Panc1 (cell line): ENCODE measurements at regions not wholly inside any gene's neighbourhood (a gene's known extent, or its start where the extent isn't known, plus 50 kb on each side); places are given as distances from the start of the nearest gene placed in this dataset.

ENCODE experiments used
- ATAC-seq: fragments of 200-7000 bp; cut with Tn5 transposase; 2 replicates; pipeline ENCODE4 v1.9.1; 2020; ENCODE audit warnings: mild to moderate bottlenecking, moderate library complexity
- BruUV-seq: library from RNA; stranded (reverse); fragments of 400-500 nt; replicated peaks from 2 replicates; lab custom pipeline; 2021; lab: Mats Ljungman, UMichigan
- CTCF ChIA-PET: fragments of 300-600 bp; sonication (Branson Sonifier 250); formaldehyde crosslinking; loops from one replicate; lab custom pipeline; 2022; ENCODE audit warnings: antibody characterized with exemption; lab: Charles Lee
- POLR2A ChIA-PET: fragments of 300-600 bp; sonication (Branson Sonifier 250); formaldehyde crosslinking; loops from one replicate; lab custom pipeline; 2022; ENCODE audit warnings: antibody characterized with exemption; lab: Charles Lee
- DNase-seq: peaks from one replicate; pipeline ENCODE4 v3.0.0-alpha.2; 2010; ENCODE audit warnings: low read depth, low spot score
- H3K27ac ChIP-seq: 2 replicates; pipeline ENCODE4 v1.5.1; 2011; ENCODE audit warnings: mild to moderate bottlenecking, low read length, inconsistent platforms
- H3K27me3 ChIP-seq: fragments of 200-500 bp; sonication (Bioruptor generic); 2 replicates; pipeline ENCODE4 v1.6.0; 2014; ENCODE audit warnings: low read length, inconsistent platforms; ENCODE audit not compliant: control insufficient read depth, insufficient read depth
- H3K36me3 ChIP-seq: fragments of 200-500 bp; sonication (Bioruptor generic); 2 replicates; pipeline ENCODE4 v1.5.1; 2014; ENCODE audit warnings: inconsistent platforms, mild to moderate bottlenecking, low read length, moderate library complexity; ENCODE audit not compliant: control insufficient read depth, insufficient read depth
- H3K4me1 ChIP-seq: 2 replicates; pipeline ENCODE4 v1.5.1; 2011; ENCODE audit warnings: inconsistent platforms, mild to moderate bottlenecking, low read length, moderate library complexity; ENCODE audit not compliant: control insufficient read depth, insufficient read depth
- H3K4me3 ChIP-seq, 2 experiments: 2 replicates each; pipeline ENCODE4 v1.5.1; 2011 to 2012; ENCODE audit warnings: low read depth in 2 of 2, low read length in 2 of 2, mild to moderate bottlenecking in 2 of 2, inconsistent platforms in 1 of 2, moderate library complexity in 1 of 2
- H3K9me3 ChIP-seq: fragments of 200-500 bp; sonication (Bioruptor generic); 2 replicates; pipeline ENCODE4 v1.5.1; 2014; ENCODE audit warnings: low read depth, mild to moderate bottlenecking, inconsistent platforms, low read length, moderate library complexity; ENCODE audit not compliant: control insufficient read depth, insufficient read depth
- POLR2AphosphoS5 ChIP-seq: IDR thresholded peaks from 2 replicates; pipeline ENCODE4 v1.6.1; 2012; ENCODE audit warnings: mild to moderate bottlenecking, low read depth, low read length, moderate library complexity
- SIN3A ChIP-seq: IDR thresholded peaks from 2 replicates; pipeline ENCODE4 v1.6.1; 2012; ENCODE audit warnings: low read depth, mild to moderate bottlenecking, low read length, moderate library complexity, borderline replicate concordance; ENCODE audit not compliant: insufficient read depth
- TCF7L2 ChIP-seq: IDR thresholded peaks from 2 replicates; pipeline ENCODE4 v1.6.1; 2011; ENCODE audit warnings: mild to moderate bottlenecking, low read depth, low read length, inconsistent platforms
- in situ Hi-C: cut with HindIII; loops from 2 replicates; pipeline ENCODE4 v1.10.0; 2016; ENCODE audit warnings: low sequenced_read_pairs, low pct_unique_long_range_greater_than_20kb
- intact Hi-C: fragments of 100-400 bp; cut with micrococcal nuclease; formaldehyde crosslinking; loops from one replicate; pipeline ENCODE4 v1.10.0; 2022; ENCODE audit not compliant: unreplicated experiment
- TF ChIP-seq, protein P1 (sequence below): fragments of 450-650 bp; IDR thresholded peaks from 2 replicates; pipeline ENCODE4 v1.5.1; 2017; ENCODE audit warnings: mild to moderate bottlenecking
- TF ChIP-seq, protein P2 (sequence below), 2 experiments: IDR thresholded peaks; 2 replicates each; pipeline ENCODE4 v1.6.1; 2011 to 2012; ENCODE audit warnings: low read depth in 2 of 2, control low read depth in 1 of 2, low read length in 1 of 2, mild to moderate bottlenecking in 1 of 2, moderate library complexity in 1 of 2; ENCODE audit not compliant: insufficient read depth in 1 of 2

DNA sequence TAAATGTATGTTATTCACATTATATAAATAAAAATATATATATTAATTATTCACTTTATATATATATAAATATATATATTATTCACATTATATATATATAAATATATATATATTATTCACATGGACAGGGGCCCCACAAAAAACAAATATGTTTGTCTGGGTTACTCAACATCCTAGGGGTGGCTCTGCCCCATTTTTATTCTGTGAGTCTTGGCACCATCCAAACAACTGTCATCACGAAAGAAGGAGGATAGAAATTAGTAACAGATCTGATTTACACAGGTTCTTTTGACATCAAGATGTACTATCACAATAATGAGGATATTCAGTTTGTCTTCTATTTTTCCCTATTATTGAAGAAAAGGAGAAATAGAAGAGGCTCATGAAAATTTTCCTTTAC lies 187.3 kb downstream of the GPX5 start:
- TF ChIP-seq, protein P1, sequence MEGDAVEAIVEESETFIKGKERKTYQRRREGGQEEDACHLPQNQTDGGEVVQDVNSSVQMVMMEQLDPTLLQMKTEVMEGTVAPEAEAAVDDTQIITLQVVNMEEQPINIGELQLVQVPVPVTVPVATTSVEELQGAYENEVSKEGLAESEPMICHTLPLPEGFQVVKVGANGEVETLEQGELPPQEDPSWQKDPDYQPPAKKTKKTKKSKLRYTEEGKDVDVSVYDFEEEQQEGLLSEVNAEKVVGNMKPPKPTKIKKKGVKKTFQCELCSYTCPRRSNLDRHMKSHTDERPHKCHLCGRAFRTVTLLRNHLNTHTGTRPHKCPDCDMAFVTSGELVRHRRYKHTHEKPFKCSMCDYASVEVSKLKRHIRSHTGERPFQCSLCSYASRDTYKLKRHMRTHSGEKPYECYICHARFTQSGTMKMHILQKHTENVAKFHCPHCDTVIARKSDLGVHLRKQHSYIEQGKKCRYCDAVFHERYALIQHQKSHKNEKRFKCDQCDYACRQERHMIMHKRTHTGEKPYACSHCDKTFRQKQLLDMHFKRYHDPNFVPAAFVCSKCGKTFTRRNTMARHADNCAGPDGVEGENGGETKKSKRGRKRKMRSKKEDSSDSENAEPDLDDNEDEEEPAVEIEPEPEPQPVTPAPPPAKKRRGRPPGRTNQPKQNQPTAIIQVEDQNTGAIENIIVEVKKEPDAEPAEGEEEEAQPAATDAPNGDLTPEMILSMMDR: no peak
- TF ChIP-seq TCF7L2 (no peak), POLR2AphosphoS5 (no peak)
- TF ChIP-seq, protein P2, sequence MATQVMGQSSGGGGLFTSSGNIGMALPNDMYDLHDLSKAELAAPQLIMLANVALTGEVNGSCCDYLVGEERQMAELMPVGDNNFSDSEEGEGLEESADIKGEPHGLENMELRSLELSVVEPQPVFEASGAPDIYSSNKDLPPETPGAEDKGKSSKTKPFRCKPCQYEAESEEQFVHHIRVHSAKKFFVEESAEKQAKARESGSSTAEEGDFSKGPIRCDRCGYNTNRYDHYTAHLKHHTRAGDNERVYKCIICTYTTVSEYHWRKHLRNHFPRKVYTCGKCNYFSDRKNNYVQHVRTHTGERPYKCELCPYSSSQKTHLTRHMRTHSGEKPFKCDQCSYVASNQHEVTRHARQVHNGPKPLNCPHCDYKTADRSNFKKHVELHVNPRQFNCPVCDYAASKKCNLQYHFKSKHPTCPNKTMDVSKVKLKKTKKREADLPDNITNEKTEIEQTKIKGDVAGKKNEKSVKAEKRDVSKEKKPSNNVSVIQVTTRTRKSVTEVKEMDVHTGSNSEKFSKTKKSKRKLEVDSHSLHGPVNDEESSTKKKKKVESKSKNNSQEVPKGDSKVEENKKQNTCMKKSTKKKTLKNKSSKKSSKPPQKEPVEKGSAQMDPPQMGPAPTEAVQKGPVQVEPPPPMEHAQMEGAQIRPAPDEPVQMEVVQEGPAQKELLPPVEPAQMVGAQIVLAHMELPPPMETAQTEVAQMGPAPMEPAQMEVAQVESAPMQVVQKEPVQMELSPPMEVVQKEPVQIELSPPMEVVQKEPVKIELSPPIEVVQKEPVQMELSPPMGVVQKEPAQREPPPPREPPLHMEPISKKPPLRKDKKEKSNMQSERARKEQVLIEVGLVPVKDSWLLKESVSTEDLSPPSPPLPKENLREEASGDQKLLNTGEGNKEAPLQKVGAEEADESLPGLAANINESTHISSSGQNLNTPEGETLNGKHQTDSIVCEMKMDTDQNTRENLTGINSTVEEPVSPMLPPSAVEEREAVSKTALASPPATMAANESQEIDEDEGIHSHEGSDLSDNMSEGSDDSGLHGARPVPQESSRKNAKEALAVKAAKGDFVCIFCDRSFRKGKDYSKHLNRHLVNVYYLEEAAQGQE (IDR thresholded peaks at IDR 0.05; ENCODE audit: insufficient read depth in 1 of 2, low read depth in 2 of 2, low read length in 1 of 2): no peak
- Histone ChIP-seq H3K27ac (no peak overlapping the region), H3K27me3 (peaks cover 2% of the 10 kb centered on the region; the same call in 1 of the 2 replicates), H3K9me3 (peaks cover 7% of the 10 kb centered on the region; the same call in 1 of the 2 replicates), H3K4me1 (peaks cover 6% of the 10 kb centered on the region), H3K36me3 (no peaks in the 10 kb centered on the region), H3K4me3 (no peak overlapping the region)
- ATAC-seq: no peak
- intact Hi-C loops (no loop called here), in situ Hi-C loops (no loop called here)
- BruUV-seq: no TSS peak
- no peak for DNase-seq
- ChIA-PET CTCF (no interaction called here), POLR2A (no interaction called here)

DNA sequence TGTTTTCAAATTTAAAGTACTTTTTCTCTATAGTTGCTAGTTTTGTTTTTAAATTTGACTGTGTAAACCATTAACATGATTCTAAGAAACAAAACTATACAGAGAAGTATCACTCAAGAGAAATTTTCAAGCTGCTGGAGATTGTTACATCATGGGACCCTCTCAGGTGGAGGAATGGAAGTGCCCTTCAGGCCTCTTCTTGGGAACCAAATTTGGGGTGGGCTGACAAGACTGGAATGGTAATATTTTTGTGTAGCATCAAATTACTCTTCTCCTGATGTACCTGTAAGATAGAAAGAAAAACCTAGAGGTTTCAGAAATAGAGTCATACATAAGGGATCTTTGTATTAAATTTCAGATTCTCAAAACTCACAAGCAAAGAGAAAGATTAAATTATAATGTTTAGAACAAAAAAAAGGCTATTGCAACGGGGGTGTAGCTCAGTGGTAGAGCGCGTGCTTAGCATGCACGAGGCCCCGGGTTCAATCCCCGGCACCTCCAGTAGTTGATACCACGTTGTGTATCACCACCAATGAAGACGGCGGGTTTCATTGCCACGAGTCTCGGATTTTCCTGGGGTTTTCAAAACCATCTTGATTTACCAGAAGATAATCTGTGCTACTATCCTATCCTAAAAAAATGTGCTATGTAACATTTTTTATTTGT lies 193.7 kb downstream of the GPX5 start:
- TF ChIP-seq, protein P2 (IDR thresholded peaks at IDR 0.05; ENCODE audit: insufficient read depth in 1 of 2, low read depth in 2 of 2, low read length in 1 of 2): no peak
- no peak for TF ChIP-seq SIN3A
- H3K36me3 ChIP-seq: no peaks in the 10 kb centered on the region
- H3K4me1 ChIP-seq: peaks cover 4% of the 10 kb centered on the region; the same call in 1 of the 2 replicates
- H3K27me3 ChIP-seq: peaks cover 2% of the 10 kb centered on the region; the same call in 1 of the 2 replicates
- CTCF ChIA-PET: no interaction called here
- intact Hi-C loops (no loop called here), in situ Hi-C loops (no loop called here)
- POLR2A ChIA-PET: no interaction called here
- no peaks in the 10 kb centered on the region for H3K9me3 ChIP-seq
- no TSS peak for BruUV-seq
- no peak overlapping the region for H3K27ac ChIP-seq
- DNase-seq (no peak), ATAC-seq (peak; percentile 98)
- H3K4me3 ChIP-seq: no peak overlapping the region
